ENCODE measurements at regions not wholly inside any gene's neighbourhood (a gene's known extent, or its start where the extent isn't known, plus 50 kb on each side); places are given as distances from the start of the nearest gene placed in this dataset.

- H2AK5ac ChIP-seq (ENCODE audit: low read length): no peak overlapping the region
- no peak overlapping the region for H2BK5ac ChIP-seq (ENCODE audit: low read length)
- no peak overlapping the region for H3K27ac ChIP-seq (ENCODE audit: low read depth, low read length)
- H3K79me1 ChIP-seq (ENCODE audit: low read length): no peaks in the 10 kb centered on the region
- no peak overlapping the region for H4K5ac ChIP-seq (ENCODE audit: low read length)
- H3K27me3 ChIP-seq (ENCODE audit: insufficient read depth, low read length, poor library complexity): no peaks in the 10 kb centered on the region
- no peak overlapping the region for H3K4me3 ChIP-seq (ENCODE audit: low read length)
- no peak overlapping the region for H2BK15ac ChIP-seq (replicated peaks; ENCODE audit: low read depth)
- no peak overlapping the region for H3K4ac ChIP-seq (ENCODE audit: low read depth, low read length)
- no CpG with 5 or more reads among the region's 4 CpGs for WGBS (ENCODE audit: extremely low coverage, insufficient coverage, low lambda C conversion rate)
- H3K36me3 ChIP-seq (ENCODE audit: control insufficient read depth, insufficient read depth, low read length): no peaks in the 10 kb centered on the region
- no peak overlapping the region for H4K8ac ChIP-seq (ENCODE audit: low read depth, low read length)
- H3K56ac ChIP-seq (ENCODE audit: low read length): no peak overlapping the region
- no peak overlapping the region for H3K9ac ChIP-seq (ENCODE audit: low read length)
- no peak for DNase-seq
- no peaks in the 10 kb centered on the region for H3K4me1 ChIP-seq (ENCODE audit: control insufficient read depth, low read depth, low read length)
- no peaks in the 10 kb centered on the region for H3K79me2 ChIP-seq (ENCODE audit: control insufficient read depth, insufficient read depth, low read length)
- no peak overlapping the region for H2BK120ac ChIP-seq (ENCODE audit: low read depth, low read length)
- no peak overlapping the region for H3K18ac ChIP-seq (ENCODE audit: low read length)
- H3K4me2 ChIP-seq (ENCODE audit: low read length): no peak overlapping the region
- H3K23ac ChIP-seq (ENCODE audit: low read length): no peak overlapping the region
These were observed 267.0 kb upstream of the KLF3 start for GRCh38 chr4:38396845-38397547.

GRCh38 chr4:38400946-38401345 lies 263.1 kb upstream of the KLF3 start:
- H4K8ac ChIP-seq (ENCODE audit: low read depth, low read length): no peak overlapping the region
- DNase-seq: no peak
- no peak overlapping the region for H3K56ac ChIP-seq (ENCODE audit: low read length)
- no peak overlapping the region for H3K9ac ChIP-seq (ENCODE audit: low read length)
- H3K4ac ChIP-seq (ENCODE audit: low read depth, low read length): no peak overlapping the region
- H3K36me3 ChIP-seq (ENCODE audit: control insufficient read depth, insufficient read depth, low read length): no peaks in the 10 kb centered on the region
- H4K5ac ChIP-seq (ENCODE audit: low read length): no peak overlapping the region
- no peak overlapping the region for H3K4me3 ChIP-seq (ENCODE audit: low read length)
- no peak overlapping the region for H2BK5ac ChIP-seq (ENCODE audit: low read length)
- H3K18ac ChIP-seq (ENCODE audit: low read length): no peak overlapping the region
- H3K23ac ChIP-seq (ENCODE audit: low read length): no peak overlapping the region
- H3K79me1 ChIP-seq (ENCODE audit: low read length): no peaks in the 10 kb centered on the region
- H3K27me3 ChIP-seq (ENCODE audit: insufficient read depth, low read length, poor library complexity): no peaks in the 10 kb centered on the region
- no peaks in the 10 kb centered on the region for H3K79me2 ChIP-seq (ENCODE audit: control insufficient read depth, insufficient read depth, low read length)
- H3K4me1 ChIP-seq (ENCODE audit: control insufficient read depth, low read depth, low read length): no peaks in the 10 kb centered on the region
- H2BK120ac ChIP-seq (ENCODE audit: low read depth, low read length): no peak overlapping the region
- no peak overlapping the region for H3K4me2 ChIP-seq (ENCODE audit: low read length)
- no CpG with 5 or more reads among the region's 3 CpGs for WGBS (ENCODE audit: extremely low coverage, insufficient coverage, low lambda C conversion rate)
- H3K27ac ChIP-seq (ENCODE audit: low read depth, low read length): no peak overlapping the region
- no peak overlapping the region for H2AK5ac ChIP-seq (ENCODE audit: low read length)
- no peak overlapping the region for H2BK15ac ChIP-seq (replicated peaks; ENCODE audit: low read depth)

- Histone ChIP-seq H3K79me2 (ENCODE audit: control insufficient read depth, insufficient read depth, low read length) (no peaks in the 10 kb centered on the region), H3K4ac (ENCODE audit: low read depth, low read length) (no peak overlapping the region), H3K56ac (ENCODE audit: low read length) (no peak overlapping the region), H3K27ac (ENCODE audit: low read depth, low read length) (no peak overlapping the region), H4K8ac (ENCODE audit: low read depth, low read length) (no peak overlapping the region), H3K4me3 (ENCODE audit: low read length) (no peak overlapping the region), H4K5ac (ENCODE audit: low read length) (no peak overlapping the region), H3K4me2 (ENCODE audit: low read length) (no peak overlapping the region), H2BK5ac (ENCODE audit: low read length) (no peak overlapping the region), H3K79me1 (ENCODE audit: low read length) (no peaks in the 10 kb centered on the region), H2BK15ac (replicated peaks; ENCODE audit: low read depth) (no peak overlapping the region), H3K36me3 (ENCODE audit: control insufficient read depth, insufficient read depth, low read length) (no peaks in the 10 kb centered on the region), H2AK5ac (ENCODE audit: low read length) (no peak overlapping the region), H3K9ac (ENCODE audit: low read length) (no peak overlapping the region), H3K23ac (ENCODE audit: low read length) (no peak overlapping the region), H3K18ac (ENCODE audit: low read length) (no peak overlapping the region), H2BK120ac (ENCODE audit: low read depth, low read length) (peak overlapping the region; percentile 28), H3K4me1 (ENCODE audit: control insufficient read depth, low read depth, low read length) (no peaks in the 10 kb centered on the region), H3K27me3 (ENCODE audit: insufficient read depth, low read length, poor library complexity) (no peaks in the 10 kb centered on the region)
- DNase-seq: no peak
- no CpG with 5 or more reads among the region's 3 CpGs for WGBS (ENCODE audit: extremely low coverage, insufficient coverage, low lambda C conversion rate)
These were observed 257.8 kb upstream of the KLF3 start for GRCh38 chr4:38406243-38406642.

- no peak for DNase-seq
- no peak overlapping the region for H3K23ac ChIP-seq (ENCODE audit: low read length)
- no peak overlapping the region for H4K5ac ChIP-seq (ENCODE audit: low read length)
- no peak overlapping the region for H2BK120ac ChIP-seq (ENCODE audit: low read depth, low read length)
- H3K79me1 ChIP-seq (ENCODE audit: low read length): no peaks in the 10 kb centered on the region
- H3K4me1 ChIP-seq (ENCODE audit: control insufficient read depth, low read depth, low read length): no peaks in the 10 kb centered on the region
- no peak overlapping the region for H3K4ac ChIP-seq (ENCODE audit: low read depth, low read length)
- no peak overlapping the region for H3K4me3 ChIP-seq (ENCODE audit: low read length)
- no peak overlapping the region for H2BK5ac ChIP-seq (ENCODE audit: low read length)
- no peaks in the 10 kb centered on the region for H3K27me3 ChIP-seq (ENCODE audit: insufficient read depth, low read length, poor library complexity)
- no peak overlapping the region for H3K4me2 ChIP-seq (ENCODE audit: low read length)
- H3K79me2 ChIP-seq (ENCODE audit: control insufficient read depth, insufficient read depth, low read length): no peaks in the 10 kb centered on the region
- H3K18ac ChIP-seq (ENCODE audit: low read length): no peak overlapping the region
- H3K36me3 ChIP-seq (ENCODE audit: control insufficient read depth, insufficient read depth, low read length): no peaks in the 10 kb centered on the region
- WGBS (ENCODE audit: extremely low coverage, insufficient coverage, low lambda C conversion rate): no CpG with 5 or more reads among the region's 2 CpGs
- no peak overlapping the region for H3K56ac ChIP-seq (ENCODE audit: low read length)
- no peak overlapping the region for H2BK15ac ChIP-seq (replicated peaks; ENCODE audit: low read depth)
- H2AK5ac ChIP-seq (ENCODE audit: low read length): no peak overlapping the region
- no peak overlapping the region for H3K9ac ChIP-seq (ENCODE audit: low read length)
- H4K8ac ChIP-seq (ENCODE audit: low read depth, low read length): no peak overlapping the region
- no peak overlapping the region for H3K27ac ChIP-seq (ENCODE audit: low read depth, low read length)
These were observed 254.1 kb upstream of the KLF3 start for GRCh38 chr4:38409852-38410251.

GRCh38 chr4:38411092-38411491 lies 252.9 kb upstream of the KLF3 start:
- no peak overlapping the region for H4K5ac ChIP-seq (ENCODE audit: low read length)
- H3K9ac ChIP-seq (ENCODE audit: low read length): no peak overlapping the region
- H3K79me2 ChIP-seq (ENCODE audit: control insufficient read depth, insufficient read depth, low read length): no peaks in the 10 kb centered on the region
- no peak overlapping the region for H3K23ac ChIP-seq (ENCODE audit: low read length)
- H3K27me3 ChIP-seq (ENCODE audit: insufficient read depth, low read length, poor library complexity): no peaks in the 10 kb centered on the region
- no peak overlapping the region for H2BK15ac ChIP-seq (replicated peaks; ENCODE audit: low read depth)
- no peaks in the 10 kb centered on the region for H3K79me1 ChIP-seq (ENCODE audit: low read length)
- no peaks in the 10 kb centered on the region for H3K36me3 ChIP-seq (ENCODE audit: control insufficient read depth, insufficient read depth, low read length)
- no peak overlapping the region for H3K27ac ChIP-seq (ENCODE audit: low read depth, low read length)
- H2AK5ac ChIP-seq (ENCODE audit: low read length): no peak overlapping the region
- H2BK5ac ChIP-seq (ENCODE audit: low read length): no peak overlapping the region
- no peak overlapping the region for H2BK120ac ChIP-seq (ENCODE audit: low read depth, low read length)
- H3K4me2 ChIP-seq (ENCODE audit: low read length): no peak overlapping the region
- no peaks in the 10 kb centered on the region for H3K4me1 ChIP-seq (ENCODE audit: control insufficient read depth, low read depth, low read length)
- no peak overlapping the region for H4K8ac ChIP-seq (ENCODE audit: low read depth, low read length)
- no peak overlapping the region for H3K18ac ChIP-seq (ENCODE audit: low read length)
- no CpG with 5 or more reads among the region's 4 CpGs for WGBS (ENCODE audit: extremely low coverage, insufficient coverage, low lambda C conversion rate)
- no peak overlapping the region for H3K4me3 ChIP-seq (ENCODE audit: low read length)
- no peak overlapping the region for H3K4ac ChIP-seq (ENCODE audit: low read depth, low read length)
- no peak overlapping the region for H3K56ac ChIP-seq (ENCODE audit: low read length)
- no peak for DNase-seq

- Histone ChIP-seq H3K4me3 (ENCODE audit: low read length) (no peak overlapping the region), H3K4me2 (ENCODE audit: low read length) (no peak overlapping the region), H3K9ac (ENCODE audit: low read length) (no peak overlapping the region), H3K18ac (ENCODE audit: low read length) (no peak overlapping the region), H2BK15ac (replicated peaks; ENCODE audit: low read depth) (no peak overlapping the region), H3K4me1 (ENCODE audit: control insufficient read depth, low read depth, low read length) (no peaks in the 10 kb centered on the region), H3K79me1 (ENCODE audit: low read length) (no peaks in the 10 kb centered on the region), H3K27me3 (ENCODE audit: insufficient read depth, low read length, poor library complexity) (no peaks in the 10 kb centered on the region), H2BK120ac (ENCODE audit: low read depth, low read length) (no peak overlapping the region), H3K79me2 (ENCODE audit: control insufficient read depth, insufficient read depth, low read length) (no peaks in the 10 kb centered on the region), H3K23ac (ENCODE audit: low read length) (no peak overlapping the region), H3K36me3 (ENCODE audit: control insufficient read depth, insufficient read depth, low read length) (no peaks in the 10 kb centered on the region), H4K8ac (ENCODE audit: low read depth, low read length) (no peak overlapping the region), H3K56ac (ENCODE audit: low read length) (no peak overlapping the region), H2BK5ac (ENCODE audit: low read length) (no peak overlapping the region), H3K4ac (ENCODE audit: low read depth, low read length) (no peak overlapping the region), H2AK5ac (ENCODE audit: low read length) (no peak overlapping the region), H3K27ac (ENCODE audit: low read depth, low read length) (no peak overlapping the region), H4K5ac (ENCODE audit: low read length) (no peak overlapping the region)
- DNase-seq: no peak
- WGBS (ENCODE audit: extremely low coverage, insufficient coverage, low lambda C conversion rate): no CpG with 5 or more reads among the region's 5 CpGs
These were observed 251.9 kb upstream of the KLF3 start for GRCh38 chr4:38411981-38412536.
